Tibial nerve (tissue), 4 donors: ENCODE measurements at regions not wholly inside any gene's neighbourhood (a gene's known extent, or its start where the extent isn't known, plus 50 kb on each side); places are given as distances from the start of the nearest gene placed in this dataset.

Experiments used
- CTCF ChIP-seq, 5 experiments: fragments of 200-600 bp in 3 of 5; fragments of 450-650 bp in 2 of 5; sonication (generic) in 3 of 5; IDR thresholded peaks; one replicate each; pipeline ENCODE4 v1.5.1; 2016 to 2019; ENCODE audit warnings: antibody characterized with exemption in 5 of 5, mild to moderate bottlenecking in 3 of 5, moderate library complexity in 2 of 5
- EP300 ChIP-seq, 2 donors: sonication (generic); formaldehyde crosslinking; IDR thresholded peaks; one replicate each; pipeline ENCODE4 v1.6.1; 2017; ENCODE audit warnings: antibody characterized with exemption in 2 of 2, mild to moderate bottlenecking in 1 of 2
- POLR2A ChIP-seq, 2 donors: fragments of 450-650 bp; IDR thresholded peaks; one replicate each; pipeline ENCODE4 v1.6.1; 2017; ENCODE audit warnings: antibody characterized with exemption in 2 of 2, mild to moderate bottlenecking in 2 of 2, moderate library complexity in 2 of 2

- no peak for TF ChIP-seq POLR2A (IDR thresholded peaks at IDR 0.05)
- no peak for TF ChIP-seq CTCF (IDR thresholded peaks at IDR 0.05)
- no peak for TF ChIP-seq EP300 (IDR thresholded peaks at IDR 0.05)
Observed at GRCh38 chr2:139196754-139197153, 416.6 kb upstream of the NXPH2 start.
